H1 (cell line): ENCODE measurements at regions not wholly inside any gene's neighbourhood (a gene's known extent, or its start where the extent isn't known, plus 50 kb on each side); places are given as distances from the start of the nearest gene placed in this dataset.

ENCODE experiments used
- CTCF ChIA-PET: fragments of 300-600 bp; sonication (Branson Sonifier 250); formaldehyde crosslinking; loops from one replicate; lab custom pipeline; 2021; ENCODE audit not compliant: partially characterized antibody; lab: Charles Lee
- POLR2A ChIA-PET: fragments of 300-600 bp; sonication (Branson Sonifier 250); formaldehyde crosslinking; loops from one replicate; lab custom pipeline; 2021; ENCODE audit warnings: inconsistent platforms; ENCODE audit not compliant: partially characterized antibody; lab: Charles Lee
- DNase-seq, 2 experiments: peaks; one replicate each; pipeline versions ENCODE4 v3.0.0 to v3.0.0-alpha.2; 2010 to 2022; ENCODE audit warnings: low spot score in 2 of 2, low read depth in 1 of 2, mixed read lengths in 1 of 2
- FAIRE-seq: peaks from 2 replicates; lab custom pipeline; 2011; peaks lifted over from hg19 to GRCh38; lab: Jason Lieb, UNC
- H2AFZ ChIP-seq: 2 replicates; pipeline ENCODE4 v1.8.1; 2012; ENCODE audit warnings: low read length, inconsistent platforms
- H2AK5ac ChIP-seq: 2 replicates; pipeline ENCODE4 v1.6.1; 2013; ENCODE audit warnings: low read depth, low read length
- H2BK120ac ChIP-seq: replicated peaks from 2 replicates; pipeline ENCODE3; 2013; ENCODE audit warnings: low read depth, low read length, inconsistent platforms
- H2BK12ac ChIP-seq: 2 replicates; pipeline ENCODE4 v1.6.1; 2013; ENCODE audit warnings: low read depth, low read length
- H2BK15ac ChIP-seq: 2 replicates; pipeline ENCODE4 v1.6.1; 2013; ENCODE audit warnings: low read length
- H2BK20ac ChIP-seq: 2 replicates; pipeline ENCODE4 v1.6.1; 2013; ENCODE audit warnings: low read length
- H2BK5ac ChIP-seq: 2 replicates; pipeline ENCODE4 v1.6.1; 2013; ENCODE audit warnings: low read depth, low read length
- H3K14ac ChIP-seq: 2 replicates; pipeline ENCODE4 v1.6.1; 2013; ENCODE audit warnings: inconsistent platforms; ENCODE audit not compliant: insufficient read length
- H3K18ac ChIP-seq: 2 replicates; pipeline ENCODE4 v1.6.1; 2013; ENCODE audit warnings: low read length; ENCODE audit errors: extremely low read depth
- H3K23ac ChIP-seq: 2 replicates; pipeline ENCODE4 v1.6.1; 2013; ENCODE audit warnings: inconsistent platforms; ENCODE audit not compliant: insufficient read length
- H3K23me2 ChIP-seq: 2 replicates; pipeline ENCODE4 v1.6.1; 2013; ENCODE audit warnings: low read depth, low read length
- H3K27ac ChIP-seq: 2 replicates; pipeline ENCODE4 v1.6.1; 2011; ENCODE audit warnings: low read depth, low read length, inconsistent platforms
- H3K27me3 ChIP-seq, 4 experiments: replicated peaks in 1 of 4; 1 replicate in 1 of 4; 2 replicates in 3 of 4; pipeline versions ENCODE4 v1.6.1 to v1.8.1; 2011 to 2013; ENCODE audit warnings: low read length in 3 of 4, mild to moderate bottlenecking in 3 of 4, inconsistent platforms in 2 of 4, mixed read lengths in 2 of 4, moderate library complexity in 1 of 4; ENCODE audit not compliant: control insufficient read depth in 3 of 4, insufficient read depth in 3 of 4; ENCODE audit errors: extremely low read depth in 1 of 4
- H3K36me3 ChIP-seq, 4 experiments: 2 replicates each; pipeline versions ENCODE4 v1.6.1 to v1.8.1; 2011 to 2013; ENCODE audit warnings: mild to moderate bottlenecking in 4 of 4, low read length in 3 of 4, moderate library complexity in 2 of 4, control low read depth in 1 of 4, inconsistent platforms in 1 of 4; ENCODE audit not compliant: insufficient read depth in 4 of 4, control insufficient read depth in 2 of 4
- H3K4ac ChIP-seq: replicated peaks from 2 replicates; pipeline ENCODE3; 2013; ENCODE audit warnings: low read length, low read depth, mixed read lengths, inconsistent platforms; ENCODE audit not compliant: insufficient read length
- H3K4me1 ChIP-seq, 4 experiments: replicated peaks in 1 of 4; 1 replicate in 1 of 4; 2 replicates in 3 of 4; pipeline versions ENCODE4 v1.6.1 to v1.8.1; 2011 to 2013; ENCODE audit warnings: low read length in 3 of 4, inconsistent platforms in 2 of 4, mixed read lengths in 1 of 4; ENCODE audit not compliant: insufficient read depth in 4 of 4, control insufficient read depth in 3 of 4
- H3K4me2 ChIP-seq, 2 experiments: 2 replicates each; pipeline versions ENCODE4 v1.6.1 to v1.8.1; 2011 to 2013; ENCODE audit warnings: low read depth in 2 of 2, low read length in 2 of 2, control low read depth in 1 of 2, inconsistent platforms in 1 of 2, mild to moderate bottlenecking in 1 of 2; ENCODE audit not compliant: insufficient read depth in 1 of 2
- H3K4me3 ChIP-seq, 4 experiments: fragments of 200-600, 300-600 bp in 1 of 4; sonication (generic), shearing (Covaris generic), sonication (Bioruptor Twin) in 1 of 4; 2 replicates each; pipeline versions ENCODE4 v1.5.1 to v1.8.1; 2011 to 2016; ENCODE audit warnings: low read length in 4 of 4, low read depth in 3 of 4, control low read depth in 2 of 4, inconsistent platforms in 2 of 4, mild to moderate bottlenecking in 2 of 4, mixed read lengths in 1 of 4, moderate library complexity in 1 of 4; ENCODE audit not compliant: insufficient read depth in 2 of 4; ENCODE audit errors: extremely low read depth in 1 of 4
- H3K56ac ChIP-seq: replicated peaks from 2 replicates; pipeline ENCODE3; 2013; ENCODE audit warnings: low read depth, mild to moderate bottlenecking, mixed read lengths, low read length, inconsistent platforms; ENCODE audit not compliant: insufficient read length
- H3K79me1 ChIP-seq: 2 replicates; pipeline ENCODE4 v1.6.1; 2013; ENCODE audit warnings: low read depth, low read length, control low read depth
- H3K79me2 ChIP-seq, 2 experiments: 2 replicates each; pipeline versions ENCODE4 v1.6.1 to v1.8.1; 2012 to 2013; ENCODE audit warnings: low read length in 2 of 2, mild to moderate bottlenecking in 2 of 2, inconsistent platforms in 1 of 2; ENCODE audit not compliant: insufficient read depth in 2 of 2, control insufficient read depth in 1 of 2
- H3K9ac ChIP-seq, 4 experiments: replicated peaks in 1 of 4; 1 replicate in 1 of 4; 2 replicates in 3 of 4; pipeline versions ENCODE4 v1.6.1 to v1.8.1; 2011 to 2013; ENCODE audit warnings: low read depth in 3 of 4, low read length in 3 of 4, control low read depth in 2 of 4, mild to moderate bottlenecking in 2 of 4, moderate library complexity in 2 of 4, inconsistent platforms in 1 of 4; ENCODE audit errors: extremely low read depth in 1 of 4
- H3K9me3 ChIP-seq, 2 experiments: 2 replicates each; pipeline versions ENCODE4 v1.6.1 to v1.8.1; 2012 to 2013; ENCODE audit warnings: mild to moderate bottlenecking in 2 of 2, moderate library complexity in 2 of 2, control low read depth in 1 of 2, inconsistent platforms in 1 of 2, low read depth in 1 of 2, low read length in 1 of 2, mixed read lengths in 1 of 2; ENCODE audit not compliant: insufficient read depth in 2 of 2
- H4K20me1 ChIP-seq, 2 experiments: replicated peaks in 1 of 2; 2 replicates each; pipeline versions ENCODE3 to v1.8.1; 2011 to 2013; ENCODE audit warnings: inconsistent platforms in 2 of 2, low read length in 2 of 2, mild to moderate bottlenecking in 1 of 2; ENCODE audit not compliant: insufficient read depth in 2 of 2, control insufficient read depth in 1 of 2
- H4K5ac ChIP-seq: 2 replicates; pipeline ENCODE4 v1.6.1; 2013; ENCODE audit warnings: low read length, low read depth, mixed read lengths, inconsistent platforms; ENCODE audit not compliant: insufficient read length
- H4K8ac ChIP-seq: 2 replicates; pipeline ENCODE4 v1.8.0; 2013; ENCODE audit warnings: mild to moderate bottlenecking, moderate library complexity, low read length, inconsistent platforms; ENCODE audit not compliant: insufficient read depth; ENCODE audit errors: extremely low read depth
- H4K91ac ChIP-seq: replicated peaks from 2 replicates; pipeline ENCODE3; 2013; ENCODE audit warnings: low read length, mixed read lengths, inconsistent platforms; ENCODE audit not compliant: insufficient read length
- BACH1 ChIP-seq: IDR thresholded peaks from 2 replicates; pipeline ENCODE4 v1.6.1; 2012; ENCODE audit warnings: low read length, improper control_type of control experiment
- CHD2 ChIP-seq: IDR thresholded peaks from 2 replicates; pipeline ENCODE4 v1.6.1; 2012; ENCODE audit warnings: low read length, improper control_type of control experiment
- GTF2F1 ChIP-seq: IDR thresholded peaks from 2 replicates; pipeline ENCODE4 v1.6.1; 2012; ENCODE audit warnings: low read depth, low read length, improper control_type of control experiment, borderline replicate concordance
- MAFK ChIP-seq: IDR thresholded peaks from 2 replicates; pipeline ENCODE4 v1.6.1; 2012; ENCODE audit warnings: low read depth, mild to moderate bottlenecking, improper control_type of control experiment, low read length
- NANOG ChIP-seq: IDR thresholded peaks from 2 replicates; pipeline ENCODE4 v1.6.1; 2011; ENCODE audit warnings: low read length, low read depth, mild to moderate bottlenecking, inconsistent platforms; ENCODE audit not compliant: insufficient read depth, poor library complexity, severe bottlenecking
- RFX5 ChIP-seq: IDR thresholded peaks from 2 replicates; pipeline ENCODE4 v1.6.1; 2011; ENCODE audit warnings: low read depth, low read length, improper control_type of control experiment, borderline replicate concordance
- SRF ChIP-seq: IDR thresholded peaks from 2 replicates; pipeline ENCODE4 v1.6.1; 2011; ENCODE audit warnings: mild to moderate bottlenecking, low read depth, low read length, moderate library complexity
- TAF7 ChIP-seq: optimal IDR thresholded peaks from 2 replicates; pipeline ENCODE3; 2011; ENCODE audit warnings: low read depth, mild to moderate bottlenecking, inconsistent platforms, low read length, moderate library complexity, borderline replicate concordance
- WGBS, 2 experiments: shearing (Covaris generic) in 1 of 2; methylation state at CpG; one replicate each; pipeline versions ENCODE4 v1.1.6 to v1.1.7; 2013 to 2015; ENCODE audit warnings: low lambda C conversion rate in 2 of 2, mixed read lengths in 2 of 2, inconsistent platforms in 1 of 2, low coverage in 1 of 2, missing lambda C conversion rate in 1 of 2; ENCODE audit not compliant: insufficient replicate concordance in 2 of 2, insufficient coverage in 1 of 2, insufficient read length in 1 of 2; ENCODE audit errors: extremely low coverage in 1 of 2, missing lambda C conversion rate in 1 of 2; 5-methylcytosine and 5-hydroxymethylcytosine counted together

DNA sequence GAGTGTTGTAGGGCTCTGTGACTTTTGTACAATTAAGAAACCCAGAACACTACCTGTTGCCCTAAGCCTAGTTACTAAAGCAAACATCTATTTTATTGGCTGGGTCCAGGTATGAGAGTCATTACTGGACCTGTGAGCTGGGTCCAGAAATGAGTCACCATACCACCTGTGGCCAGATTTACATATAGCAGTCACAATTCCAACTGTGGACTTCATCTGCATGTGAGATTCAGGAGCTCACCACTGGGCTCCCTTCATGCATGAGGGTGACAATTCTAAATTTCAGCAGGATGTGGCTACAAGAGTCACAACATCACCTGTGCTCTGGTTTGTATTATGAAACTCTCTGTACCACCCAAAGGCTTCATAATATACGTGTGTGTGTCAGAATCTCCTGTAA, 2038.0 kb downstream of the TP53TG3F start:
- Histone ChIP-seq H2BK12ac (no peak overlapping the region), H4K5ac (no peak overlapping the region), H3K36me3 (0 out of 8 replicates have a peak, but pooled peaks cover 0 to under 1% (median 0%) of the 10 kb centered on the region in 4 experiments), H4K8ac (no peak overlapping the region), H3K23me2 (no peaks in the 10 kb centered on the region), H3K4ac (no peak overlapping the region), H4K91ac (no peak overlapping the region), H2AK5ac (no peak overlapping the region), H4K20me1 (no peaks in the 10 kb centered on the region), H3K27me3 (no peaks in the 10 kb centered on the region), H2BK15ac (no peak overlapping the region), H2BK20ac (no peak overlapping the region), H3K9ac (no peak overlapping the region), H3K79me2 (no peaks in the 10 kb centered on the region), H3K18ac (no peak overlapping the region), H3K4me1 (no peaks in the 10 kb centered on the region), H3K56ac (no peak overlapping the region), H2BK120ac (no peak overlapping the region), H3K4me2 (no peak overlapping the region), H3K79me1 (no peaks in the 10 kb centered on the region), H3K27ac (no peak overlapping the region), H3K4me3 (no peak overlapping the region), H3K23ac (no peak overlapping the region), H2BK5ac (no peak overlapping the region)
- 35% methylated on average over 1 of the region's 1 CpG; no CpG with 5 or more reads in 1 of the 2 experiments for WGBS, 2 experiments
- CTCF ChIA-PET, result no interaction called here
- FAIRE-seq (no peak), DNase-seq (no peak)
- POLR2A ChIA-PET, result no interaction called here
- TF ChIP-seq BACH1, result no peak
- no peak for TF ChIP-seq NANOG
- no peak for TF ChIP-seq CHD2
- TF ChIP-seq MAFK, result no peak
- no peak for TF ChIP-seq RFX5
- no peak for TF ChIP-seq SRF
- no peak for TF ChIP-seq TAF7
- no peak for TF ChIP-seq GTF2F1
- TF ChIP-seq, all 59 proteins: peak for 0
- H3K9me3 ChIP-seq, result peaks cover 74 to 93% of the 10 kb centered on the region in 2 experiments
- H3K14ac ChIP-seq, result no peak overlapping the region
- H2AFZ ChIP-seq, result no peak overlapping the region
